ENCODE measurements at regions not wholly inside any gene's neighbourhood (a gene's known extent, or its start where the extent isn't known, plus 50 kb on each side); places are given as distances from the start of the nearest gene placed in this dataset.
A peak's percentile ranks its signal among the peaks of the same experiment; 100 is the strongest.

DNA sequence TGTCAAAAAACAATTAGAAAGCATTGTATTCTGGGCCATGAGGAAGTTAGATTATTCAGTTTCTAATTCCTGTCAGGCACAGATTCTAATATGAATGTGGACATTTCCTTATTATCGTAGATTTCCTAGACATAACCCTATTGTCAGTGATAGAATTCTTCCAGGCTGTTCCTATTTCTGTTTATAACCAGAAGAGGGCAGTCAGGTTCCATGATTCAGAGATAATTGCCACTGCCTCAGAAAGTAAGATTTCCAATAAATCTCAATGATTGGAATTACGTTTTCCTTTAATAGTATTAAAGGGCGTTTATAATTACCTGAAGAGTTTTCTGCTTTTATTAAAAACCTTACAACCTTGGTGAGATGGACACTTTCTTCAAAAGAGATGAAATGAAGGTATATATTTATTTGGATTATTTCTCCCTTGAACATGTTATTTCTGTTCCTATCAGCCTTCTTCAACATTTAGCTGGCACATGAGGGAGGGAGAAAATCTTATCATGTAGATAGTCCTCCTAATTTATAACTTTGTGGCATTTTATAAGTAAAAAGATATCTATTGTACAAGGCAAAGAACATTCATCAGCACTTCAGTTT is 439.2 kb downstream of the MCTP2 start:
- 0% methylated on average over 3 of the region's 3 CpGs for WGBS (ENCODE audit: low lambda C conversion rate)
- in situ Hi-C loops (cut with HindIII; ENCODE audit: extremely low pct_ligation_motif_present, low pct_unique_long_range_greater_than_20kb) (loop anchor here (5.0 to 10.0 kb wide), 2 partner anchors 622 to 1674 kb away; no protein-coding TSS in a partner anchor), intact Hi-C loops (cut with micrococcal nuclease; ENCODE audit: unreplicated experiment) (loop anchor here (1.0 to 5.0 kb wide), 4 partner anchors 258 to 622 kb away; no protein-coding TSS in a partner anchor)
- Histone ChIP-seq H4K20me1 (ENCODE audit: insufficient read depth, low read length) (no peaks in the 10 kb centered on the region), H2AFZ (ENCODE audit: low read length) (no peak overlapping the region), H3K4me1 (ENCODE audit: insufficient read depth, low read length) (no peaks in the 10 kb centered on the region), H3K9me3 (ENCODE audit: low read length) (no peaks in the 10 kb centered on the region), H3K4me2 (ENCODE audit: low read depth, low read length) (no peak overlapping the region), H3K9ac (ENCODE audit: insufficient read depth, low read depth, low read length) (no peak overlapping the region), H3K27ac (ENCODE audit: extremely low read length, insufficient read depth, low read length) (no peak overlapping the region), H3K36me3 (replicated peaks in 1 of 2; ENCODE audit: control insufficient read depth in 1 of 2, insufficient read depth in 2 of 2, low read length in 2 of 2) (no peaks in the 10 kb centered on the region), H3K4me3 (replicated peaks in 1 of 3; ENCODE audit: insufficient read depth in 1 of 3, low read depth in 2 of 3, low read length in 3 of 3) (no peak overlapping the region), H3K79me2 (ENCODE audit: insufficient read depth, low read length) (no peaks in the 10 kb centered on the region), H3K27me3 (ENCODE audit: control insufficient read depth in 1 of 2, insufficient read depth in 2 of 2, low read length in 2 of 2) (peaks cover 0 to 4% of the 10 kb centered on the region in 2 experiments; a peak in 2 of 5 replicates)
- POLR2A ChIA-PET: no interaction called here
- CTCF ChIA-PET (ENCODE audit: low intra/inter-chr PET ratio, low total read pairs): interaction anchor here (3.2 kb wide), 1 partner anchor 621 kb away, joined by 28 read pairs; no protein-coding TSS in a partner anchor
- FAIRE-seq (peak; percentile 54), DNase-seq (ENCODE audit: low spot score) (peak; percentile 39), ATAC-seq (no peak)
- no TSS peak for BruUV-seq (replicated peaks)
- TF ChIP-seq ZNF878 (CRISPR knock-in tag; IDR thresholded peaks at IDR 0.05) (no peak), SMC3 (IDR thresholded peaks at IDR 0.05; ENCODE audit: low read length) (peak; percentile 67), STAG1 (CRISPR knock-in tag; IDR thresholded peaks at IDR 0.05) (peak; percentile 90), SNAI1 (CRISPR knock-in tag; IDR thresholded peaks at IDR 0.05; ENCODE audit: borderline replicate concordance) (no peak), CTCF (CRISPR knock-in tag; IDR thresholded peaks at IDR 0.05) (peak; percentile 69), RAD21 (CRISPR knock-in tag; IDR thresholded peaks at IDR 0.05) (0 out of 2 replicates have a peak, but pooled peaks have one; percentile 15)
